HG03025 (cell line): ENCODE measurements at regions not wholly inside any gene's neighbourhood (a gene's known extent, or its start where the extent isn't known, plus 50 kb on each side); places are given as distances from the start of the nearest gene placed in this dataset.

Experiments
- ATAC-seq: cut with Tn5 transposase; IDR thresholded peaks from one replicate; pipeline ENCODE4 v1.9.1; 2021; ENCODE audit warnings: mild to moderate bottlenecking, moderate library complexity; ENCODE audit not compliant: unreplicated experiment, low FRiP score

DNA sequence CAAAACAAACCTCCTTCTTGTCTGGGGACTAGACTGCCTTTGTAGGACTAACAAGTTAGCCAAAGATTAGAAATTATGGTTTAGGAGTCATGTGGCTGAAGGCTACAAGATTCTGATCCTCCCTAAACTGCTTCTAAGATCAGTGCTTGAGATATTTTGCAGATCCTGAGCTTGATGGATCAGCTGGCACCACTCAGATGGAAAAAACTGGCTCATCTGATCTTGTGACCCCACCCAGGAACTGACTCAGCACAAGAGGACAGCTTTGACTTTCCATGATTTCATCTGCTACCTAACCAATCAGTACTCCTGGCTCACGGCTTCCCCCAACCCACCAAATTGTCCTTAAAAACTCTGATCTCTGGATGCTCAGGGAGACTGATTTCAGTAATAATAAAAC is 271.5 kb upstream of the TAC1 start:
- ATAC-seq, result no peak

DNA sequence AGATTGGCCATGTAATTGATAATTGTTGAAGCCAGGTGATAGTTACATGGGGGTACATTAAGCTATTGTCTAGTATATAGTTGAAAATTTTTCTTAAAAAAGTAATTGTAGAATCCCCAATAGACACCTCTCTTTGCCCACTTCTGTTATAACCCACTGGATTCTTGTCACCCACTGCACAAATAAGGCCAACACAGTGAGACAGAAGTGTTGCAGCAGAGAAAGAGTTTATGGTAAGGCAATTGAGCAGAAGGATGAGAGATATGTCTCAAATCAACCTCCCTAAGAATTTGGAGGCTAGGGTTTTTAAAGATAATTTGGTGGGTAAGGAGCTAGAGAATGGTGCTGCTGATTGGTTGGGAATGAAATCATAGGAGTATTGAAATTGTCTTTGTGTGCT is 270.3 kb upstream of the TAC1 start:
- no peak for ATAC-seq

DNA sequence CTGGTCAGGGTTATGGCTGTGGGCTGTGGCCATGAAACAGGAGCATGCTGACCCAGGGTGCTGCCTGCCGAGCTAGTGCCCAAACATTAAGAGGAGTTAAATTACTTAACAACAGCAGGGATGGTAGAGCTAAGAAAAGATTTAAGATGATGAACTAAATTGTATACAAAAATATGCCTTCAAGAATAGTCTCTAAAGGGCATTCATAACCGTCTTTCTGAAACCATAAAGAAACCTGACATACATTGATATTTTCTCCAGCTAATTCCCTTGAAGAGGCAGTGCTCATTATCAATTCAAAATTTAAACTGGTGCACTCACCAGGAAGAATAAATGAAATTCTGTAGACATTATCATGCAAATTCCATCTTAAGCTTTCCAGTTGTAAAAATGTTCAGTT is 265.8 kb upstream of the TAC1 start:
- no peak for ATAC-seq

DNA sequence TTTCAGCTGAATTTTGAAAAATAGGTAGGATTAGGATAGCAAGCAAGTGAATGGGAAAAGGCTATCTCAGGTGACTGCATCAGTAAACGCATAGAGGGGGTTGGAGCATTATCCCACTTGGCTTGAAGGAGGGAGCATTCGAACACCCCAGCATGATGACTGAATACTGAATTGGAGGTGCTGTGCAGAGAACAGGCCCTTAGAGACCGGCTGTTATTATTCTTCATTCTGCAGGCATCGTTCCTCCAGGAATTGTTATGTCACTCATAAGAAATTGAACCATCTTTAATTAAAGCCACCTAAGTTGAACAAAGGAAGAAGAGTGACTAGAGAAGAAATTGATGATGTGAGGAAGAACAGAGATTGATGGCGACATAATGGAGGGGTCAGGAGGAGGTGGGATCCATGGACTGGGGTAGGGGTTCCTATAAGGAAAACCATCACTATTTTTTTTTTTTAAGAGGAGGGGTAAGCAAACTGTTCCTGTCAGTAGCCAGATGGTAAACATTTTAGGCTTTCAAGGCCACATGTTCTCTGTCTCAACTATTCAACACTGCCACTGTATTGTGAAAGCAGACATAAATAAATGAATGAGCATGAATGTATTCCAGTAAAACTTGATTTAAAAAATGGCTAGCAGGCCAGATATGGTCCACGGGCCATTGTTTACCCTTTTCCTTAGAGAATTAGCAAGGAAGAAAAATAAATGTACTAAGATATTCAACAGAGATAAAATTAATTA is 264.7 kb upstream of the TAC1 start:
- no peak for ATAC-seq

DNA sequence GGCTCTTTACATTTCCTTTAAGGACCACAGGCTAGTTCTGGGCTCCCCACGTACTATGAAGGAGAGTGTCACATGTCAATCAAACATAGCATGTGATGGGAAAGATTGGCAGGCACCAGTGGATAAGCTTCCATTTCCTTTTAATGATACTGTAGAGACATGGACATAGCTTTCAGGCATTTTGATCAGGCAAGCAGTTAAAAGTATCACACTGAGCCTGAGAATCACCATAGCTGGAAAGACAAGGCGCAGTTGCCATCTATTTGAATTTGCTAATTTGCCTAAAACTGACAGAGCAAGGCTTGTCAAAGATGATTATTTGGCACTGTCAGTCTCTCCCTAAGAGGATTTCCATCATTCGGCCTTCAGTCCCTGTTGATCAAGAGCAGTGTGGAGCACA is 263.4 kb upstream of the TAC1 start:
- no peak for ATAC-seq

DNA sequence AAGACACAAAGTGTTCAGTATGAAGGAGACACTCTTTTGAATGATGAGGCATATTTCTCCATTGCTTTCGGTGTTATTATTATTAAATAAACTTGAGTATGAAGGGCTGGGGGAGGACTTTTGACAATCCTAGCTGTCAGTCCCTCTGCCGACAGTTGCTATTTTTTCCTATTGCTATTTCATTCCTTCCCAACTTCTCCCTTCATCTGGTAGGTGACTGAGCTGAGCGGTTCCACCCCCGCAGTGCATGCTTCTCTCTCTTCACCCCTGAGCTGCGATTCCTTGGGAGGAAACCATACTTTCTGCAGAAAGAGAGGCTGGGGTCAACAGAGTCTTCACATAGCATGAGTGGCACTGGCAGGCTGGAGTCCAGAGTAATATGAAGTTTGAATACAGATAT is 261.2 kb upstream of the TAC1 start:
- no peak for ATAC-seq

DNA sequence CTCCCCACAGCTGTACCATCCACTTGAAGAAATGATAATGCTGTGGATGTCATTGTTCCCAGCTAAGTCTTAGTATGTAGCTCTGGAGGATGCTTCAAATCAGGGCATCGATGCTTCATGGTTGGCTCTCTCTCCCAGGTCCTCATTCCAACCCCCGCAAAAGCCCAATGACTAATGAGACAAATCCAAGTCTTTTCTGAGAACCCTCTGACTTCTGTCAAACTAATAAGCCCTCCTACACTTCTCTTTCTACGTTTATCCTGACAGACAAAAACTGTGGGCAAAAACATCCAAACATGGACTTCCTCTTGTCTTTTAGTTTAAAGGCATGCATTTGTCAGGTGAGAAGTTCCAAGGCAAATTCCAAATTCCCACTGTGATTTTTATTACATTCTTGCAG is 260.4 kb upstream of the TAC1 start:
- ATAC-seq, result no peak

DNA sequence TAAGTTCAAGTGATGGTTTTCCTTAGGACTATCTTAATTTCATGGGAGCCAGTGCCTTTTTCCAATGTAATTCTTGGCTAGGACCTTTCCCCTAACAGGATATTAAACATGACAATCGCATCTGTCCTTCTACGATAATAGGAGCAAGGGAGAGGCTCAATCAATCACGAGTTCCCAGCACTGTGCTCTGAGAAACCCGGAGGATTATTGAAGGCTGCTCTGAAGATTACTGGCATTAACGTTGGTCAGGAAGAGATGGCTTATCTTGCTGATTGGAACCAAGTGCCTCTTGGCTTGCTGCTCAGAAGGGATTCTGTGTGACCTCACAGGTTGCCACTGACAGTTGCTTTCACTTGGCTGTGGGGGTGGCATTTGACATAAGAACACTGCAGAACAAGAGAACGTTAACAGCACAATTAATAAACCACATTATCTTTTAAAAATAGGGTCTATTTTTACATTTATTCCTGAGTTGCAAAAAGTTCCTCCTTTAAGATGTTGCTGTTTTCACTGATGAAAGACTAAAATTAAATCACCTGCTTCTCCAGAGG is 252.1 kb upstream of the TAC1 start:
- ATAC-seq, result no peak

DNA sequence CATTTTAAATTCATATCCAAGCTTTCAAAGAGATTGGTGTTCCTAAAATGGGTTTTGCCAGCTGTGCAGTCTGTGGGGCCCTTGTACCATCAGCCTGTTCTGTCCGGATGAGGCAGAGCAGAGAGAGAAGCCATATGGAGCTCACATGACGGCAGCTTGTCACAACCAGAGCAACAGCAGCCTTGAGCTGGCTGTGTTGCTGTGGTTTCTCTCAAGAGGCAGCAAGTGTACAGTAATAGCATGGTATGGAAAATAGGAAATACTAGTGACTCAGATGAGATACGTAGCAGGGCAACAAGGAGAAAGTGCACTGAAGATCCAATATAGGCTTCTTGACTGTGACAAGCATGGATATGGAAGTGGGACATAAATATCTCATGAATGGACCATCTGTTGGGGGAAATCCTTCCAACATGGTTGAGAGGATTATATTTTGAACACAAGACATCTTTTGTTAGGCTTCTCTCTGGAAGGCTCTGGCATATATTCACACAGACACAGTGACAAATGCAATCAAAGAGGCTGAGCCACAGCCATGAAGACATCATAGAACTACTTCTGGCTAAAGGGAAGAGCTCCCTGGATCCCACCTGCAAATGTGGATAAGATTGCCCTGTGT is 251.0 kb upstream of the TAC1 start:
- no peak for ATAC-seq

DNA sequence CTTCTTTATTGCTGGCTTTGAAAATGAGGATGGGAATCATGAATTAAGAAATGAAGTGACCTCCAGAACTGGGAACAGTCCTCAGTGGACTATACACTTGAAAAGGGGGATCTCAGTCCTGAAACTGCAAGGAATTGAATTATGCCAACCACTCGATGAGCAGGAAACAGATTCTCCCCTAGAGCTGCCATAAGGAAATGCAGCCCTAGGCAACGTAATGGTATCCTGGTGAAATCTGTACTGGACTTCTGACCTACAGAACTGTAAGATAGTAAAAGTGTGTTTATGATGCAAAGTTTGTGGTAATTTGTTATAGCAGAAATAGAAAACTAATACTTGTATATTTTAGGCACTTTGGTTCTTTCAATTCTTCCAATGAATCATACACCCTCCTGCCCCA is 236.4 kb upstream of the TAC1 start:
- no peak for ATAC-seq

DNA sequence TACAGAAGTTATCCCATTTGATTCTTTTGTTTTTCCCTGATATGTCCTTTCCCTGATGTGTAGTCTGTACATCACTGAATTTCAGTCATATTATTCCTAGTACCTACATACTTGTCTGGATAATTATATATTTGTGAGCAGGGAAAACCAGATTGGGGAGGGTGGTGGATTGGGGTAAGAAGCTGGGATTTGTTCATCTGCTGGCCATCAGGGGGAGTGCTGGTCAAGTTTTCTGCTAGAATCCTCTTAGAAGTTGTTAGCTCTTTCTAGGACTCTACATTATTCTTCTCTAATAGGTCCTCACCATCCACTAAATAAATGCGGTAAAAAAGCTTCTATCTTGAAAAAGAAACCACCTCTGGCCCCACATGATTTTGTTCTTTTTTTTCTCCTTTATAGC is 232.7 kb upstream of the TAC1 start:
- no peak for ATAC-seq

DNA sequence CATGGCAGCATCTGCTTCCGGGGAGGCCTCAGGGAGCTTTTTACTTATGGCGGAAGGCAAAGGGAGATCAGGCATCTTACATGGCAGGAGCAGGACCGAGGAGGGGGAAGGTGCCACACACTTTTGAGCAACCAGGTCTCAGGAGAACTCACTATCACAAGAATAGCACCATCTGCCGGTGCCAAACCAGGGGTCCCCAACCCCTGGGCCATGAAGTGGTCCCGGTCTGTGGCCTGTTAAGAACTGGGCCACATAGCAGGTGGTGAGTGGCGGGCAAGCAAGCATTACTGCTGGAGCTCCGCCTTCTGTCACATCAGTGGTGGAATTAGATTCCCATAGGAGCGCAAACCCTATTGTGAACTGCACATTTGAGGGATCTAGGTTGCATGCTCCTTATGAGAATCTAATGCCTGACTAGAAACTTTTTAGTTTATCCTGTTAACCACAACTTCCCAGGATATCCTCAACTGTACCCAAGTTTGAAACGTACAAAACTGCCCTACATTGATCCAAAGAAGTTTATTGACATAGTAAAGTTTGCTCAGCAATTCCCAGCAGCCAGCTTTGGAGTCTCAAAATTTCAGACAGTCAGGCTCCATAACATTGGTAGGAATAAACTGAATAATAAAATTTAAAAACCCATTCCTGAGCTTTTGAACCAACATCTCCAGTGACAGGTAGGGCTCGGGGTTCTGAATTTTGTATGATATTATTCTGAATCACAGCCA is 228.4 kb upstream of the TAC1 start:
- no peak for ATAC-seq

DNA sequence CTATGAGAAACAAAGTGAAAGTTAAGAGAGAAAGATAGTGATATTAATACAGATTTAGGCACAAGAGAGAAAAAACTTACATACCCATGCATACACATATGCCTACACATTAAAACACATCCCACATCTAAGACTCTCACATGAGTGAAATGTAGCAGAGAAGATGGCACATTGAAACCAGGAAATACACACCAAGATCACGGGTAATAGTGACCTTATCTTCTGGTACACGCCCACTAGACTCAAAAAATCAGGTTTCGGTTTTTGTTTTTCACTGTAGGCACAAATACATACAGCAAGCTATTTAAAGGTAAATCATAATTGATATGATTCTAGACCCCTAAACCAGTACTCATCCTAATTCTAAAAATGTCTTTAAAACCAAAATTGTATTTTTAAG is 225.2 kb upstream of the TAC1 start:
- no peak for ATAC-seq

DNA sequence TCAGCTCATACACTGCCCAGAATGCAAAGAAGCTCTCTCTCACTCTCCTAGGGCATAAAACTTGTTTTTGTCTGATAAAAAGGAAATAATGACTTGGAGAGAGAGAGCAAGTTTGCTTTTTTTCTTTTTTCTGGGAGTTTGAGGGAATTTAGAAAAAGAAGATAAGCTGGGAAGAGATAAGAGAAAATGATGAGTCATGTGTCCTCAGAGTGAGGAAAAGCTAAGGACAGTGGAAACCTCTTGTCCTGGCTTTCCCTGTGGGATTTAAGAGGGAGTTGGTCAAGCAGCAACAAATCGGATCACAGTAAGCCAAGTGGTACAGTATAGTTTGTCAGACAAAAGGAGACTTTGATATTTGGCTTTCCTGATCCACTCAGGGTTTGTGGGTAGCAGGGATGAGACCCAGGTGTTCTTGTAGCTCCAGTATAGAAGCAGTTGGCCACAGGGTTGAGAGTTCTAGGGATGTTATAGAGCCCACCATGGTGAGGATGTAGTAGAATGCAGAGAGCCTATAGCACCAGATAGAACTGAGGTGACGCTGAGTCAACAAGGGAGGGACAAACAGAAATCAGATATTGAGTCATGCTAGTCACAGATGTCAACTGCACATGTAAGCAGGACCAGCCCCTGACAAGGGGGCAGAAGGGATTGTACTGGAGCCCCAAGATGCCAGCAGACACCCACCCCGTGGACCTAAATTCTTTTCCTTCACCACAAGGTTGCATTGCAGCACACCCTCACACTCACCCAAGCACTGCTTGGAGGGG is 219.3 kb upstream of the TAC1 start:
- peak; percentile 60 for ATAC-seq

DNA sequence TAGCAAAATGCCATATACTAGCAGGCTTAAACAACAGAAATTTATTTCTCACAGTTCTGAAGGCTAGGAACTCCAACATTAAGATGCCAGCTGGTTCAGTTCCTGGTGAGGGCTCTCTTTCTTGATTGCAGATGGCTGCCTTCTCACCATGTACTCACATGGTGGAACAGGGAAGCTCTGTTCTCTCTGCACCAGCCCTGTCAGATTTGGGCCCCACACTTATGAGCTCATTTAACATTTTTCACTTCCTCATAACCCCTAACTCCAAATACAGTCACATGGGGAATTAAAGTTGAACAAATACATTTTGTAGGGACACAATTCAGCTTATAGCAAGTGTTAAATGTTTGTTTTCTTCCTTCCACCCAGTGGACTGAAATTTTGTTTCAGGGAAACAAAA is 218.6 kb upstream of the TAC1 start:
- ATAC-seq, result peak; percentile 63

DNA sequence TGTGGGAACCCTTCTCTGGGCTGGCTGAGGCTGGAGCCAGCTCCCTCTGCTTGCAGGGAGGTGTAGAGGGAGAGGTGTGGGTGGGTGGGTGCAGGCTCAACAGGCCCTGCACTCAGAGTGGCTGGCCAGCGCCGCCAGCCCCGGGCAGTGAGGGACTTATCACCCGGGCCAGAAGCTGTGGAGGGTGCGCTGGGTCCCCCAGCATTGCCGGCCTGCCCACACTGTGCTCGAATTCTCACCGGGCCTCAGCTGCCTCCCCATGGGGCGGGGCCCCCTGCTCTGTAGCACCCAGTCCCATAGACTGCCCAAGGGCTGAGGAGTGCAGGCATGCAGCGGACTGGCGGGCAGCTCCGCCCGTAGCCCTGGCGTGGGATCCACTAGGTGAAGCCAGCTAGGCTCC is 190.7 kb upstream of the TAC1 start:
- ATAC-seq, result no peak

DNA sequence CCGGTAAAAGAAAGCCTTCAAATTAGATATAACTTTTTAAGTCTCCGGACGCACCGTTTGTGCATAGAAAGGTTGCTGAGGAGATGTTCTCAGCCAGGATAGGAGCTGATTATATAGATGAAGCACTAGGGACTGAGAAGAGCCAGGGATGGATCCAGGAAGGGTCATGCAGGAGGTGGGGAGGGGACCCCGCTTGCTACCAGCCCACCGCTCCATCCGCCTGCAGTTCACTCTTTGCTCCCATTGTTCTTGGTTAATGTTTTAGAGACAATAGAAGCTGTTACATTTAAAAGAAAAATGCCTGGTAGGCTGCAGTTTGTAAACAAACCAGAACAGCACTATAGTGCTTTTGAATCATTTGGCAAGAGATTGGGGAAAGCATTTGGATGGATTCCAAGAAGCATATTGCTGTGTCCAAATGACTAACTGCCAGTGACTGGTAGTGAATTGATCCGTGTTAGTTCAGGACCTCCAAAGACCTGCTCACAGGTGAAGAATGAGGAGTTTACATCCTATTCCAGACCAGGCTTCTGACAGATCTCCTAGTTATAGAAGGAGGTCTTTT is 175.9 kb upstream of the TAC1 start:
- no peak for ATAC-seq

DNA sequence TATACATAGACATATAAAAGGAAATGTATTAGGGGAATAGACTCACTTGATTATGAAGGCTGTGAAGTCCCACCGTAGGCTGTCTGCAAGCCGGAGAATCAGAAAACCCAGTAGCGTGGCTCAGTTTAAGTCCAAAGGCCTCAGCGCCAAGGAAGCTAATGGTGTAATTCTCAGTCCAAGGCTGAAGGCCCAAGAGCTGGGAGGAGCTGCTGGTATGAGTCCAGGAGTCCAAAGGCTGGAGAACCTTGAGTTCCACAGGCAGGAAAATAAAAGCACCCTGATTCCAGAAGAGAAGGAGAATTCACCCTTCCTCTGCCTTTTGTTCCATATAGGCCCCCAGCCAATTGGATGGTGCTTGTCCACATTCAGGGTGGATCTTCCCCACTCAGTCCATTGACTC is 166.2 kb upstream of the TAC1 start:
- no peak for ATAC-seq

DNA sequence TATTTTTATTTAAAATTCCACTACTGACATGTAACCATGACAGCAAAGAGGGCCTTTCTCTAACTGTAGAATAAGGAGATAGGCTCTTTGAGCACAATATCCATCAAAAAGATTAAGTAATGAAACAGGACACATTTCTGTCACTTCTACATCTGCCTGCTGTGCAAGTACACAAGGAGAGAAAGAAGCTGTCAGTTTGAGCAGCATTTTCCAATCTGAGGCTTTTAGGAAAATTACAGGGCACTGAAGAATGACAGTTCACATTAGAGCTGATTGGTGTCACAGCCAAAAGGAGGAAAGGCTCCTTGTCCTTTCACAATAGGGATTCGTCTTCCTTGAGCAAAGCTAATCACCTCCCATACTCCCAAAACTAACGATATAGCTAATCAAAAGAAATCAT is 158.8 kb upstream of the TAC1 start:
- ATAC-seq, result no peak

DNA sequence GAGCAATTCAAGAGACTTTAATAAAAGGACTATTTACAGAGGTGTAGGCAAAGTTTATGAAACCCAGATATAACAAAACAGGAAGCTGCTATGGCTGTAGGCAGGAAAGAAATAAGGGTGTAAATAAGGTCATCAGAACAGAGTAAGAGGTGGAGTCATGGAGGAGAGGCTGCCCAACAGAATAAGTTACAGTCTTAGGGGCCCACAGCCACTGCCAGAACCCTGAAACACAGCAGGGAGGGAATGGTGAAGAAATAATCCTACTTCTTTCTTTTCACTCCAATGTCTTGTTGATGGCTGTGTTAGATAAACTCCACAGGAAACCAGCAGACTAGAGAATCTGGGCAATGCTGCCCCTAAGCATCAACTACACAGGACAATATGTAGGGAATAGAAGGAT is 155.8 kb upstream of the TAC1 start:
- ATAC-seq, result no peak

DNA sequence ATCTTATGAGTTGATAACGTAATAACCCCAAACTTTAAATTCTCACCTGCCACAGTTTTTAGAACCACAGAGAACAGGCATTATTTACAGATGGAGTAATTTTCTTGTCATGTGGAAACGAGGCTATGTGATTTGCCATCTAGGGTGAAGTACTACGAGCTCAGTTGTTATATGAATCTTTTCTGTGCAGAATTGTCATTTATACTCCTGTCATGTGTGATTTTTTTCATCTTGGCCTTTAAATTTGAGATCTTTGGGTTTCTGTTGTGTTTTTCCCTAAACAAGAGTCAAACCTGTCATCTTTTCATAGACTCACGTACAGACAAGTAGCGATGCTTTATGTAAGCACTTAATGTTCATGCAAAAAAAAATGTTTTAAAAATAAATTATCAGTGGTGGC is 153.7 kb upstream of the TAC1 start:
- no peak for ATAC-seq
